ENCODE measurements at regions not wholly inside any gene's neighbourhood (a gene's known extent, or its start where the extent isn't known, plus 50 kb on each side); places are given as distances from the start of the nearest gene placed in this dataset.

GRCh38 chrX:77061545-77061944 lies 385.6 kb upstream of the FGF16 start:
- no peak for TF ChIP-seq CTCF (optimal IDR thresholded peaks at IDR 0.05 in 1 of 3, IDR thresholded peaks at IDR 0.05 in 1 of 3, conservative IDR thresholded peaks at IDR 0.05 in 1 of 3; ENCODE audit: extremely low read depth in 1 of 3, insufficient read depth in 2 of 3, low read length in 3 of 3)
- TF ChIP-seq EZH2 (IDR thresholded peaks at IDR 0.05; ENCODE audit: low read length) = no peak
